HG03354 (cell line): ENCODE measurements at regions not wholly inside any gene's neighbourhood (a gene's known extent, or its start where the extent isn't known, plus 50 kb on each side); places are given as distances from the start of the nearest gene placed in this dataset.
"Not testable (repeated sequence)": the region's sequence is repeated elsewhere in the genome, so short reads cannot be mapped to it uniquely, and the experiment has no call there.

Source experiments
- ATAC-seq: cut with Tn5 transposase; IDR thresholded peaks from one replicate; pipeline ENCODE4 v1.9.1; 2021; ENCODE audit warnings: mild to moderate bottlenecking; ENCODE audit not compliant: unreplicated experiment, poor library complexity, severe bottlenecking

- no peak for ATAC-seq
These were observed 1355.1 kb upstream of the CITED2 start for GRCh38 chr6:140729521-140729920.

DNA sequence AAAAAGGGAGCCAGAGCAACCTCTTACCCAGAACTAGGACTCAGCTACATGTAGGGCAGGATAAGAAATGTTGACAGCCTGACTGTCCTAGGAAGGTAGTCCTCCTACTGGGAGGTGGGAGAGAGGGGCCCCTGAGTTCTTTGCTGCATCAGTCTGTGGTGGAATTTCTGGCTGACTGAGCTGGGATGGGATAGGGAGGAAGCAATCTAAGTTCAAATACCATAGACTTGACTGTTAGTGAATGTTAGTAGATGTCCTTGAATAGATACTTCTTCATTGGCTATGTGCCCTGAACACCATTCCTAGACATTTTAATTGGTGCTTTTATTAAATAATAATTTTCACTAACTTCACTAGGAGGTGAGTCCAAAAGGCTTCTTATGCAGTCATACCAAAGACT is 1343.6 kb upstream of the CITED2 start:
- ATAC-seq = no peak

GRCh38 chr6:140713495-140713894 is 1339.0 kb upstream of the CITED2 start:
- ATAC-seq = no peak

DNA sequence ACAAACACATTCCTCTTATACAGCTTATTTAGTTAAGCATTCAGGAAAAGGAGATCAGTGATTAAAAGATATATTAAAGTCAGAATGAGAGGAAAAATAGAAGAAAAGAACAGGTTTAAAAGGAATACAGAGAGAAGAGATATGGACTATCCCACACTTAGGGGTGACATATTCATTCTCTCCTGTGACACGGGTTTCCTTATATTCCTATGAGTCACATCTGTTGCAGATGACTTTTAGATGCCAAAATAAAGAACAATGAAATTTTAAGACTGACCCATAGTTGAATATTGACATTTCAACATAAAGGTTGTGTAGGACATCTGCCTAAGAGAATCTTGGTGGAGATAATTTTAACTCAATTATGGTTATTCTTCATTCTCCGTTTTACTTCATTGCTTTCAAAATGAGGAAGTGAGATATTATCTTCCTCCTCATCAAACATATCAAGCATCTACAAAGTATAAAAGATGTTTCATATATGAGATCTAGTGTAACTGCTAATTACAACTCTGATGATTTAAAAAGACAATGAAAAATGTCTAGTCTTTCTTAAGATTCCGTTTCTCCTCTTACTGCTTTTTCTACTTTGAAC is 1336.7 kb upstream of the CITED2 start:
- ATAC-seq = peak; percentile 73

- ATAC-seq = no peak
These were observed 1334.0 kb upstream of the CITED2 start for GRCh38 chr6:140708441-140708840.

GRCh38 chr6:140704008-140704407 is 1329.6 kb upstream of the CITED2 start:
- not testable (repeated sequence) for ATAC-seq

- no peak for ATAC-seq
These were observed 1323.1 kb upstream of the CITED2 start for GRCh38 chr6:140697585-140697984.

- ATAC-seq = no peak
These were observed 1310.5 kb upstream of the CITED2 start for GRCh38 chr6:140684776-140685550.

GRCh38 chr6:140677781-140678528 is 1303.5 kb upstream of the CITED2 start:
- ATAC-seq = no peak

DNA sequence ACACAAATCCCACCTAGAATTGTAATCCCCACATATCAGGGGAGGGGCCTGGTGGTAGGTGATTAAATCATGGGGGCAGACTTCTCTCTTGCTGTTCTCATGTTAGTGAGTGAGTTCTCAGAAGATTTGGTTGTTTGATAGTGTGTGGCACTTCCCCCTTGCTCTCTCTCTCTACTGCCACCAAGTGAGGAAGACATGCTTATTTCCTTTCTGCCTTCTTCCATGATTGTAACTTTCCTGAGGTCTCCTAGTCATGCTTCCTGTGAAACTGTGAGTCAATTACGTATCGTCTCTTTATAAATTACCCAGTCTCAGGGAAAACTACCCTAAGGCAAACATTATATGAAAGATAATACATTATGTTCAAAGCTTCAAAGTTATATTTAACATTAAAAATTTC is 1297.5 kb upstream of the CITED2 start:
- ATAC-seq = no peak

DNA sequence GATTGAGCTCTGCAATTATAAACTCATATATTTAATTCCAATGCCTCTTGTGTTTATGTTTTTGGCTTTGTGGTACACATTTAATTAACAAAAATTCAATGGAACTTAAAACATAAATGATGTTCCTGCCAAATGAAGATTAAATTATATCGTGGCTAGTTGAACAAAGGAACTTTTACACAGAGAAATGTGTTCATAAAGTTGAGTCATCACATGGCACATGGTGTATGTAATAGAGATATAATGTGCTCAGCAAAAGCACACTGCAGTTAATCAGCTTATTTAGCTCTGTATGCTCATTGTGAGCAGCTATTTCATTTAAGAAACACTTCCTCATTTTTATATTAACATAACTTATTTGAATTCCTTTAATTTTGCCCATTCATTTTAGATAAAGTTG is 1295.6 kb upstream of the CITED2 start:
- ATAC-seq = no peak

DNA sequence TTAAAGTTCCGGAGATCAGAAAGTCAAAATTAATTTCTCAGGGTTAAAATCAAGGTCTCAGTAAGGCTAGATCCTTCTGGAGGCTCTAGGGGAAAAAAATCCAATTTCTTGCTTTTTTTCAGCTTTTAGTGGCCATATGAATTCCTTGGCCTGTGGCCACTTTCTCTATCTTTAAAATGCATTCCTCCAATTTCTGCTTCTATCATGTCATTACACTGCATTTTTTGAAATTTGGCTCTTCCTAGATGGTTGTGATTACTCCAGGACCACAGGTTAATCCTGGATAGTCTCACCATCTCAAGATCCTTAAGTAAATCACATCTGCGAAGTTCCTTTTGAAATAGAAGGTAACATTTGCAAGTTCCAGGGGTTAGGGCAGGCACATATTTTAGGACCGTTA is 1294.9 kb upstream of the CITED2 start:
- no peak for ATAC-seq

DNA sequence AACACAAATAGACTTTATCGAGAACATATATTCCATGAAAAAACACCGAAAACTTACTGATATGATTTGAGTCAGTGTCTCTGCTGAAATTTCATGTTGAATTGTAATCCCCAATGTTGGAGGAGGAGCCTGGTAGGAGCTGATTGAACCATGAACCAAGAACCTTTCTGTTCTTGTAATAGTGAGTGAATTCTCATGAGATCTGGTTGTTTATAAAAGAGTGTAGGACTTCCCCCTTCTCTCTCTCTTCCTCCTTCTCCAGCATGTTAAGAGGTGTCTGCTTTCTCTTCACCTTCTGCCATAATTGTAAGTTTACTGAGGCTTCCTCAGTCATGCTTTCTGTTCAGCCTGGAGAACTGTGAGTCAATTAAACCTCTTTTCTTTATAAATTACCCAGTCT is 1289.3 kb upstream of the CITED2 start:
- no peak for ATAC-seq

DNA sequence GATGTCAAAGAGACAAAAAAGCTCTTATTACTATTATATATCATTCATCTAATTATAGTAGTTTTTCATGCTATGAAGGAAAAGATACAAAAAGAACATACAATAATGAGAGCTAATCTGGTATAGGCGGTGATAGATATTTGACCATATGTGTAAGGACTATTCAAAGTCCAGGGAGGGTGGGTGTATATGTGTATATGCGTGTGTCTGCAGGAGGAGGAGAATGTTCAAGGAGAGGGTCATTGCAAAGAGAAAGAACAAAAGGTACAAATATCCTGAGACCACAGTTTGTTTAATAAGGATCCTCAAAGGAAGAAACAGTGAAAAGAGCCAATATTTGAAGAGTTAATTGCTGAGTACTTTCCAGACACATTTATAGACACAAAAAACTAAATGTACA is 1288.6 kb upstream of the CITED2 start:
- no peak for ATAC-seq

- no peak for ATAC-seq
These were observed 1287.2 kb upstream of the CITED2 start for GRCh38 chr6:140661691-140662090.

DNA sequence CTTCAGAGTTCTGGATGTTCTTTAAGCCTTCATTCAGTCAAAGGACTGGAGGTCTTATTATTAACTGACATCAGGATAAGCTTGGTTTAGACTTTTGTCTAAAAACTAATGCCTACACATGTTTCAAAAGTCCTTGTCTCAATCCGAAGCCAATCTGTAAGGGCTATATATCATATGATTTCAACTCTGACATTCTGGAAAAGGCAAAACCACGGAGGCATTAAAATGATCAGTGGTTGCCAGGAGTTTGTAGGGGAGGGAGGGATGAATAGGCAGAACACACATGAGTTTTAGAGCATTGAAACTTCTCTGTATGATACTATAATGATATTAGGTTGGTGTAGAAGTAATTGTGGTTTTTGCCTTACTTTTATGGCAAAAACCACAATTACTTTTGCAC is 1285.8 kb upstream of the CITED2 start:
- no peak for ATAC-seq

DNA sequence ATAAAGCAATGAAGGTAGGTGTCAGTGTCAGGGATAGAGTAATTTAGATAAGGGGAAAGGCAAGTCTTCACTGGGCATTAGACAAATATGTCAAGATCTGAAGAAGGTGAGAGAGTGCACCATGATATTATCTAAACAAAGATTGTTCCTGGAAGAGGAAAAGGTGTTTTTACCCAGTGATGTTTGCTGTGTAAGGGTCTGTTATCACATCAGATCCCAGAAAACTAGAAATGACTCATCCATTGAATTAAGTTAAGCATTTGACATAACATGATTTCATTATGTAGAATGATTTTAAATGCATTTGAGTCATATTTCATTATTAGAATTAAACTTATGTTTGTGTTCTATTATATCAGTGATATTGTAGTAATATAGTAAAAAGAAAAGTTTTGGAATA is 1279.5 kb upstream of the CITED2 start:
- ATAC-seq = no peak

DNA sequence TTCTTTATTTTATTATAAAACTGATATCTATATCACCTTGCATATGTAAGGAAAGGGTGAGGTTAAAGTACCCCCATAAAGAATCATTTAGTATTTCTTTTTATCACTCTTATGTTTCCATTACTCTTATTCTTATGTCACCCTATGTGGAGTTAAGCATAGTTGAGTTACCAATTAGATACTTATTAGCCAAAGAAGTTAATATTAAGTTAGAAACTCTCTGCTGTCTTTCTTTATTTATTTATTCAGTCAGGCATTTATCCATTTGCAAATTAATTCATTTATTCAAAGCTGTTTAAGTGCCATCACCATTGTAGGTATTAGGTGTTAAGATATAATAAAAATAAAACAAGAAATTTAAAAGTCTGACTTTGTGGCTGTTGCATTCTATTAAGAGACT is 1279.1 kb upstream of the CITED2 start:
- ATAC-seq = no peak

DNA sequence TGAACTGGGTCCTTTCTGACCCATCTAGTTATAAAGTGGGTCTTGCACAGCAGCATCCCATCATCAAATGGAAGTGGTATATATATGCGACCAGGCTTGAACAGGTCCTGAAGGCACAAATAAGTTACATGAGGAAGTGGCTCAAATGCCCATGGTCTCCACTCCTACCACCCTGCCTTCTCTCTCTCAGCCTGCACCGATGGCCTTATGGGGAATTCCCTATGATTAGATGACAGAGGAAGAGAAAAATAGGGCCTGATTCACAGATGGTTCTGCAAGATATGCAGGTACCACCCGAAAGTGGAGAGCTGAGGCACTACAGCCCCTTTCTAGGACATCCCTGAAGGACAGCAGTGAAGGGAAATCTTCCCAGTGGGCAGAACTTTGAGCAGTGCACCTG is 1275.1 kb upstream of the CITED2 start:
- ATAC-seq = not testable (repeated sequence)

- not testable (repeated sequence) for ATAC-seq
These were observed 1272.9 kb upstream of the CITED2 start for GRCh38 chr6:140647322-140647721.

DNA sequence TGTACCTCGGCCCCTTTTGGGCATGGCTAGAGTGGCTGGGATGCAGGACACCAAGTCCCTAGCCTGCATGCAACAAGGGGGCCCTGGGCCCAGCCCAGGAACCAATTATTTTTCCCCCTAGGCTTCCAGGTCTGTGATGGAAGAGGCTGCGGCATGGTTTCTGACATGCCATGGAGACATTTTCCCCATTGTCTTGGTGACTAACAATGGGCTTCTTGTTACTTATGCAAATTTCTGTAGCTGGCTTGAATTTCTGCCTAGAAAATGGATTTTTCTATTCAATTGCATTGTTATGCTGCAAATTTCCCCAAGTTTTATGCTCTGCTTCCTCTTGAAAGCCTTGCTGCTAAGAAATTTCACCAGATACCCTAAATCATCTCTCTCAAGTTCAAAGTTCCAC is 1269.6 kb upstream of the CITED2 start:
- no peak for ATAC-seq
